GM13977 (cell line): ENCODE measurements at regions not wholly inside any gene's neighbourhood (a gene's known extent, or its start where the extent isn't known, plus 50 kb on each side); places are given as distances from the start of the nearest gene placed in this dataset.

Source experiments
- DNase-seq: peaks from one replicate; pipeline ENCODE4 v3.0.0; 2012; ENCODE audit warnings: low spot score
- CTCF ChIP-seq: IDR thresholded peaks from 2 replicates; pipeline ENCODE4 v1.5.1; 2012; ENCODE audit warnings: mild to moderate bottlenecking, control low read depth; ENCODE audit not compliant: insufficient read depth; ENCODE audit errors: extremely low read depth, missing control alignments
- in situ Hi-C: fragments of 300-500 bp; cut with MboI; formaldehyde crosslinking; loops from one replicate; pipeline ENCODE4 v1.12.0; 2022; ENCODE audit warnings: low sequenced_read_pairs, low pct_unique_long_range_greater_than_20kb, mixed read lengths, inconsistent platforms; ENCODE audit not compliant: unreplicated experiment

DNA sequence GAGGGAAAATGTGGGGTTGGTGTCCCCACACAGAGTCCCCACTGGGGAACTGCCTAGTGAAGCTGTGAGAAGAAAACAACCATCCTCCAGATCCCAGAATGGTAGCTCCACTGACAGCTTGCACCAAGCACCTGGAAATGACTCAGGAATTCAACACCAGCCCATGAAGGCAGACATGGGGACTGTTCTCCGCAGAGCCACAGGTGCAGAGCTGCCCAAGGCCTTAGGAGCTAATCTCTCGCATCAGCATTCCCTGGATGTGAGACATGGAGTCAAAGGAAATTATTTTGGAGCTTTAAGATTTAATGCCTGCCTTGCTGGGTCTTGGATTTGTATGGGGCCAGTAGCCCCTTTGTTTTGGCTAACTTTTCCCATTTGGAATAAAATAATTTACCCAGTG is 367.9 kb downstream of the FAM133A start:
- no peak for DNase-seq
- in situ Hi-C loops, result no loop called here
- no peak for TF ChIP-seq CTCF

DNA sequence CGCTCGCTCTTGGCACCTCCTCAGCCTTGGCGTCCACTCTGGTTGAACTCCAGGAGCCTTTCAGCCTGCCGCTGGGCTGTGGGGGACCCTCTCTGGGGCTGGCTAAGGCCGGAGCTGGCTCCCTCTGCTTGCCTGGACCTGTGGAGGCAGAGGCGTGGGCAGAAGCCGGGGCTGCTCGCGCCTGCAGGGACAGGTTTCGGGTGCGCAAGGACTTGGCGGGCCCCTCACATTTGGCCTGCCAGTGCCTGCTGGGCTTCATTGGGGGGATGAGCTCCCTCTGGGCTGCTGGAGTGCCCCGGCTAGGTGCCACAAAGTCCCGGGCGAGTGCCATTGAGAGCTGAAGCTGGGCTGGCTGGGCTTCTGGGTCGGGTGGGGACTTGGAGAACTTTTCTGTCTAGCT is 371.7 kb downstream of the FAM133A start:
- DNase-seq, result no peak
- in situ Hi-C loops, result no loop called here
- TF ChIP-seq CTCF, result no peak

DNA sequence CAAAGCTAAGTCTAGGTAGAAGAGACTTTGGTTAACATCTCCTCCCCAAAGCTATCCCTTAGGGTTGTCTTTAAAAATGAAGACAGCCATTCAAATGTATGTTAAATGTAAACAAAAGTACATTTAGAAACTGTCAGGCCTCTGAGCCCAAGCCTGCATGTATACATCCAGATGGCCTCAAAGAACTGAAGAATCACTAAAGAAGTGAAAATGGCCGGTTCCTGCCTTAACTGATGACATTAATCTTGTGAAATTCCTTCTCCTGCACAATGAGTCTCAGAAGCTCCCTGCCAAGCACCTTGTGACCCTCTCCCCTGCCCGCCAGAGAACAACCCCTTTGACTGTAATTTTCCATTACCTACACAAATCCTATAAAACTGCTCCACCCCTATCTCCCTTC is 377.9 kb downstream of the FAM133A start:
- TF ChIP-seq CTCF, result no peak
- DNase-seq, result no peak
- in situ Hi-C loops, result no loop called here

GRCh38 chrX:94053575-94053974 is 379.6 kb downstream of the FAM133A start:
- TF ChIP-seq CTCF, result no peak
- DNase-seq, result no peak

GRCh38 chrX:94057385-94057784 is 383.4 kb downstream of the FAM133A start:
- TF ChIP-seq CTCF, result no peak
- DNase-seq, result no peak
- in situ Hi-C loops, result no loop called here

More at GRCh38 chrX:94053575-94053974, 379.6 kb downstream of the FAM133A start:
- in situ Hi-C loops, result no loop called here

- in situ Hi-C loops, result no loop called here
- peak; percentile 10 for DNase-seq
- peak; percentile 63 for TF ChIP-seq CTCF
Measured at GRCh38 chrX:94058728-94059382, 384.8 kb downstream of the FAM133A start.

DNA sequence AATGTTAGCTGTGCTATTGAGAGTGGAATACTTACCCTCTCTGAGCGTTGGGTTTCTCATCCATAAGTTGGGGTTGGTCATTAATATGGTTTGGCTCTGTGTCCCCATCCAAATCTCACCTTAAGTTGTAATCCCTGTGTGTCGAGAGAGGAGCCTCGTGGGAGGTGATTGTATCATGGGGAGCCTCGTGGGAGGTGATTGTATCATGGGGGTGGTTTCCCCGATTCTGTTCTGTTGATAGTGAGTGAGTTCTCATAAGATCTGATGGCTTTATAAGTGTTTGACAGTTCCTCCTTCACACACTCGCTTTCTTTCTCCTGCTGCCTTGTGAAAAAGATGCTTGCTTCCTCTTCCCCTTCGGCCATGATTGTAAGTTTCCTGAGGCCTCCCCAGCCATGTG is 391.1 kb downstream of the FAM133A start:
- no peak for TF ChIP-seq CTCF
- no peak for DNase-seq
- in situ Hi-C loops, result no loop called here
